Activated CD8-positive, alpha-beta T cell treated with anti-CD3 and anti-CD28 coated beads for 36 hours (primary cell): ENCODE measurements at regions not wholly inside any gene's neighbourhood (a gene's known extent, or its start where the extent isn't known, plus 50 kb on each side); places are given as distances from the start of the nearest gene placed in this dataset.

ENCODE experiments used
- ATAC-seq: fragments of 200-7000 bp; cut with Tn5 transposase; one replicate; pipeline ENCODE4 v1.10.0; 2021; ENCODE audit warnings: mild to moderate bottlenecking, moderate library complexity
- CTCF ChIA-PET: fragments of 350-600 bp; sonication (Branson Sonifier 250); formaldehyde crosslinking; loops from one replicate; lab custom pipeline; 2021; ENCODE audit warnings: antibody characterized with exemption; lab: Charles Lee
- POLR2A ChIA-PET: fragments of 350-600 bp; sonication (Branson Sonifier 250); formaldehyde crosslinking; loops from one replicate; lab custom pipeline; 2021; ENCODE audit warnings: antibody characterized with exemption; lab: Charles Lee
- DNase-seq: peaks from one replicate; pipeline ENCODE4 v3.0.0-alpha.2; 2020
- H3K27ac Mint-ChIP-seq: one replicate; pipeline ENCODE4 v1.8.0; 2021; ENCODE audit warnings: mild to moderate bottlenecking, mixed read lengths
- H3K27me3 Mint-ChIP-seq: one replicate; pipeline ENCODE4 v1.8.0; 2021; ENCODE audit warnings: mixed read lengths
- H3K36me3 Mint-ChIP-seq: one replicate; pipeline ENCODE4 v1.8.0; 2021; ENCODE audit warnings: low read depth, mixed read lengths
- H3K4me1 Mint-ChIP-seq: one replicate; pipeline ENCODE4 v1.8.0; 2021; ENCODE audit warnings: low read depth, mixed read lengths
- H3K4me3 Mint-ChIP-seq: one replicate; pipeline ENCODE4 v1.8.0; 2021; ENCODE audit warnings: mild to moderate bottlenecking, moderate library complexity, mixed read lengths
- H3K9me3 Mint-ChIP-seq: one replicate; pipeline ENCODE4 v1.8.0; 2021; ENCODE audit warnings: mixed read lengths
- intact Hi-C: fragments of 100-400 bp; cut with micrococcal nuclease; formaldehyde crosslinking; loops from one replicate; pipeline ENCODE4 v1.10.0; 2022
- TF ChIP-seq, protein P1 (sequence below): fragments of 200-600 bp; IDR thresholded peaks from one replicate; pipeline ENCODE4 v1.8.0; 2022; ENCODE audit warnings: antibody characterized with exemption, mild to moderate bottlenecking

DNA sequence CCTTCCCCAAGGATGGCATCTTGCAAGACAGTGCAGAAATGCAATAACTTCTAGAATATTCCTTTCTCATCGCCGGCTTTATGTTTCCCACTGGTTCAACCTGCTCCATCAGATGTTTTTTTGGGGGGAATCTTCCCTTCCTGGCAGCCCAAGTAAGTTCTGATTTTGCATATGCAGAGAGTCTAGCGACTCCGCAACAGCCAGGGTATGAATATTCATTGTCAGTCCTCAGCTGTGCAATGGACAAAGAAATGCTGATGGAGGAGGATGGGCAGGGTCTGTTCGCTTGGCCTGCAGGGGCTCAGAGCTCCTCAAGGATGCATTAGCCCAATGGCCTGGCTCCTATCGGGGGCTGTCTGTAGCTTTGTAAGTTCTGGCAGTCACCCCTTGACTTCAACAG is 358.8 kb upstream of the CCL2 start:
- Mint-ChIP-seq H3K27me3 (peaks cover 13% of the 10 kb centered on the region), H3K36me3 (no peaks in the 10 kb centered on the region), H3K9me3 (no peaks in the 10 kb centered on the region), H3K27ac (no peak overlapping the region), H3K4me3 (no peak overlapping the region), H3K4me1 (no peaks in the 10 kb centered on the region)
- TF ChIP-seq, protein P1, sequence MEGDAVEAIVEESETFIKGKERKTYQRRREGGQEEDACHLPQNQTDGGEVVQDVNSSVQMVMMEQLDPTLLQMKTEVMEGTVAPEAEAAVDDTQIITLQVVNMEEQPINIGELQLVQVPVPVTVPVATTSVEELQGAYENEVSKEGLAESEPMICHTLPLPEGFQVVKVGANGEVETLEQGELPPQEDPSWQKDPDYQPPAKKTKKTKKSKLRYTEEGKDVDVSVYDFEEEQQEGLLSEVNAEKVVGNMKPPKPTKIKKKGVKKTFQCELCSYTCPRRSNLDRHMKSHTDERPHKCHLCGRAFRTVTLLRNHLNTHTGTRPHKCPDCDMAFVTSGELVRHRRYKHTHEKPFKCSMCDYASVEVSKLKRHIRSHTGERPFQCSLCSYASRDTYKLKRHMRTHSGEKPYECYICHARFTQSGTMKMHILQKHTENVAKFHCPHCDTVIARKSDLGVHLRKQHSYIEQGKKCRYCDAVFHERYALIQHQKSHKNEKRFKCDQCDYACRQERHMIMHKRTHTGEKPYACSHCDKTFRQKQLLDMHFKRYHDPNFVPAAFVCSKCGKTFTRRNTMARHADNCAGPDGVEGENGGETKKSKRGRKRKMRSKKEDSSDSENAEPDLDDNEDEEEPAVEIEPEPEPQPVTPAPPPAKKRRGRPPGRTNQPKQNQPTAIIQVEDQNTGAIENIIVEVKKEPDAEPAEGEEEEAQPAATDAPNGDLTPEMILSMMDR, result no peak
- CTCF ChIA-PET, result no interaction called here
- POLR2A ChIA-PET, result no interaction called here
- ATAC-seq (no peak), DNase-seq (no peak)
- intact Hi-C loops, result no loop called here

DNA sequence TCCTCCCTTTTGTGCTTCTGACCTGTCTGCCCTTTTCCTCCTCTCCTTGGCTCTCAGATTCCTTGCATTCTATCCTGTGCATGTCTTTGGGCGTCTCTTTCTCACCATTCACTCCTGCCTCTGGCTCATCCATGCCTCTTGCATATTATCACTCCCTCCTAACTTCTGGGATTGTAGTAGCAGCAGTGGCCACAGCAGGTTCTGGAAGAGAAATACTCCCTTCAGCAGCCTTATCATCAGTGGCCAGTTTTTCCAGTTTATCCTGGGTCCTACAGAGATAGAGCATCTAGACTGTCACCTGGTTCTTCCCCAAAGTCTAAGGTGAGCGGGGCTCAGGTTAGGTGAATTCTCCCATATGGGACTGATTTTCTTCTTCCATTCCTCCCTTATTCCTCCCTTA is 354.0 kb upstream of the CCL2 start:
- TF ChIP-seq, protein P1, result no peak
- no peak overlapping the region for H3K4me3 Mint-ChIP-seq

DNA sequence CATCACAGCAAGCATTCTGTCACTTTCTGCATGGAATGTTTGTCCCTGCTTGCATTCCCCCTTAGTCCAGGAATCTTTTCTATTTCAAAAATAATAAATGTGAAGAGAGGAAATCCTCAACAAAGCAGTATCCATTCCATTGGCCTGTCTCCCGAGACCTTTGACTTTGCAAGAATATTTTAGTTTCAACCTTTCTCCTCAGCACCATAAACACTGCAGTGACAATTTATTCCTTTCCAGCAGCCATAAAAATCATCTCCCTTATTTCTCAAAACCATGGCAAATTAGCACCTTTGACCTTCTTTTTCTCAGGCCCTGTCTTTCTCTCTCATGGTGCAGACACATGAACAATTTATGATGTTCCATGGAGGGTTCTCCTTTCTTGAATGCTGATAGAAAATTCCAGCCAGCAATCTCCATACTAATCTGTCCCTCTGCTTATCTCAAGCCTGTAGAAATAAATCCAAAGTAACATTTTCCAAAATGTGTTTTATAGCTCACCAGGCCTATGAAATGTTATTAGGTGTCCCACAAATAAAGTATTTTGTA is 352.1 kb upstream of the CCL2 start:
- Mint-ChIP-seq H3K27ac (no peak overlapping the region), H3K36me3 (no peaks in the 10 kb centered on the region), H3K4me1 (no peaks in the 10 kb centered on the region), H3K9me3 (no peaks in the 10 kb centered on the region), H3K27me3 (peaks cover 8% of the 10 kb centered on the region), H3K4me3 (no peak overlapping the region)
- ATAC-seq (no peak), DNase-seq (no peak)
- ChIA-PET POLR2A (no interaction called here), CTCF (no interaction called here)
- intact Hi-C loops, result no loop called here
- TF ChIP-seq, protein P1, result no peak

More for the DNA sequence above, 354.0 kb upstream of the CCL2 start:
- intact Hi-C loops, result no loop called here
- POLR2A ChIA-PET, result no interaction called here
- H3K4me1 Mint-ChIP-seq, result no peaks in the 10 kb centered on the region
- DNase-seq (no peak), ATAC-seq (no peak)
- no peaks in the 10 kb centered on the region for H3K36me3 Mint-ChIP-seq
- CTCF ChIA-PET, result no interaction called here
- H3K27me3 Mint-ChIP-seq, result peaks cover 12% of the 10 kb centered on the region
- no peaks in the 10 kb centered on the region for H3K9me3 Mint-ChIP-seq
- H3K27ac Mint-ChIP-seq, result no peak overlapping the region

DNA sequence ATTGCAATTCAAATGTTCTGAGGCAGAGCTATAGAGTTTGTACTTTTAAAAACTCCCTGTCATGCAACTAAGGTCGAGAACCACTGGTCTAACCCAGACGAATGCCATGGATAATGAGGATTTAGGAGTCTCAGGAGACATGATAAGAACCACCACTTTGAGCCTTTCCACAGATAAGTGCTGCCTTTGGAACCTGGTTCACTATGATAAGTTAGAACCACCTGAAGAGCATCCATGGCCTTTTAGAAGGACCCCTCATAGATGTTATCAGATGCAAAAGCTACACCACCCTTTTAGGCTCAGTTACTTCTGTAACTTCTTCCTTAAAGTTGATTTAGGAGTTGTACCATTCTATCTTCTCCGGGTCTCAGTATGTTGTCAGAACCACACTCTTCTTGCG is 350.6 kb upstream of the CCL2 start:
- Mint-ChIP-seq H3K4me1 (no peaks in the 10 kb centered on the region), H3K36me3 (no peaks in the 10 kb centered on the region), H3K27me3 (peaks cover 7% of the 10 kb centered on the region), H3K9me3 (no peaks in the 10 kb centered on the region), H3K27ac (no peak overlapping the region), H3K4me3 (no peak overlapping the region)
- ATAC-seq (no peak), DNase-seq (no peak)
- CTCF ChIA-PET, result no interaction called here
- TF ChIP-seq, protein P1, result no peak
- POLR2A ChIA-PET, result no interaction called here
- intact Hi-C loops, result no loop called here

DNA sequence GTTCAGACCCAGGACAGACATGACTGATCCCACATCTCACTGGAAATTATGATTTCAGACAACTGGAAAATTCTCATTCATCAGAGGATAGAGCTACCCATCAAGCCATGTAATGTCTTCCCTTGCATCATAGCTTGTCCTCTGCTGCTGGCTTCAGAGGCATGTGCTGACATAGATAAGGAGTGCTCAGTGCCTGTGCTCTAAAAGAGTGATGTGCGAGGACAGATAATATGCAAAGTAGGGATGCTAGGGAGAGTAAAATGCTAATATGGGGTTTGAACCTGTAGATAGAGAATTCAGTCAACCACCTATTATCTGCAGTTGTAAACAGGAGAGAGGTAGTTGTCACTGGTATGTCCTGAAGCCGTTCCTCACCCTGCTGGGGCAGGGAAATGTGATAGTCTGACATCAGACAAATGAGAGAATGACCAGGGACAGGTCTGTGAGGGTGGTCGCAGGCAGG is 349.7 kb upstream of the CCL2 start:
- intact Hi-C loops, result no loop called here
- POLR2A ChIA-PET, result no interaction called here
- H3K27ac Mint-ChIP-seq, result no peak overlapping the region

More for the DNA sequence above, 349.7 kb upstream of the CCL2 start:
- DNase-seq, result no peak
- H3K9me3 Mint-ChIP-seq, result no peaks in the 10 kb centered on the region
- no peaks in the 10 kb centered on the region for H3K36me3 Mint-ChIP-seq
- no peak for ATAC-seq
- H3K27me3 Mint-ChIP-seq, result peaks cover 7% of the 10 kb centered on the region
- TF ChIP-seq, protein P1, result no peak
- no peak overlapping the region for H3K4me3 Mint-ChIP-seq
- CTCF ChIA-PET, result no interaction called here
- no peaks in the 10 kb centered on the region for H3K4me1 Mint-ChIP-seq
